NCI-H2196 (cell line): ENCODE measurements at regions not wholly inside any gene's neighbourhood (a gene's known extent, or its start where the extent isn't known, plus 50 kb on each side); places are given as distances from the start of the nearest gene placed in this dataset.

Experiments
- DNase-seq: peaks from one replicate; lab custom pipeline; 2025; ENCODE audit not compliant: unreplicated experiment; lab: John Stamatoyannopoulos, UW

DNA sequence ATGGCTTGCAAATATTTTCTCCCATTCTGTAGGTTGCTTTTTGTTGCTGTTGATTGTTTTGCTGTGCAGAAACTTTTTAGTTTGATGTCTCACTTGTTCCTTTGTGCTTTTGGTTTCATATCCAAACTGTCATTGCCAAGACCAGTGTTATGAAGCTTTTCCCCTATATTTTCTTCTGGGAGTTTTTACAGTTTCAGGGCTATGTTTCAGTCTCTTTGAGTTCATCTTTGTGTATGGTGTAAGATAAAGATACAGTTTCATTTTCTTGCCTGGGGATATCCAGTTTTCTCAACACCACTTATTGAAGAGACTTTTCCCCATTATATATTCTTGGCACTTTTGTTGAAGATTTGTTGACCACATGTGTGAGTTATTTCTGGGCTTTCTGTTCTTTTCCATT lies 139.9 kb downstream of the MRPL57 start:
- no peak for DNase-seq

DNA sequence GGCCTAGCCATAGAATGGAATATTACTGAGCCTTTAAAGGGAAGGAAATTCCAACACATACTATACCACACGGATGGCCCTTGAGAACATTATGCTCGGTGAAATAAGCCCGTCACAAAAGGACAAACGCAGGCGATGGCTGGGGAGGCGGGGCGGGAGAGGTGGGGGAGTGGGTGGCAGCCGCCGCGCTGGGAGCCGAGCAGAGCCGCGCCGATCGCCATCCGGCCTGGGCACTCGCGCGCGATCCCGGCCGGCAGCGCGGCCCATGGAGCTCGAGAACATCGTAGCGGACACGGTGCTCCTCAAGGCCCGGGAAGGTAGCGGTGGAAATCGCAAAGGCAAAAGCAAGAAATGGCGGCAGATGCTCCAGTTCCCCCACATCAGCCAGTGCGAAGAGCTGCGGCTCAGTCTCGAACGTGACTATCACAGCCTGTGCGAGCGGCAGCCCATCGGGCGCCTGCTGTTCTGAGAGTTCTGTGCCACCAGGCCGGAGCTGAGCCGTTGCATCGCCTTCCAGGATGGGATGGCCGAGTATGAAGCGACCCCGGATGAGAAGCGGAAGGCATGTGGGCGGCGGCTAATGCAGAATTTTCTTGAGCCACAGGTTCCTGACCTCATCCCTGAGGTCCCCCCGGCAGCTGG lies 140.1 kb downstream of the ZDHHC20 start:
- no peak for DNase-seq

DNA sequence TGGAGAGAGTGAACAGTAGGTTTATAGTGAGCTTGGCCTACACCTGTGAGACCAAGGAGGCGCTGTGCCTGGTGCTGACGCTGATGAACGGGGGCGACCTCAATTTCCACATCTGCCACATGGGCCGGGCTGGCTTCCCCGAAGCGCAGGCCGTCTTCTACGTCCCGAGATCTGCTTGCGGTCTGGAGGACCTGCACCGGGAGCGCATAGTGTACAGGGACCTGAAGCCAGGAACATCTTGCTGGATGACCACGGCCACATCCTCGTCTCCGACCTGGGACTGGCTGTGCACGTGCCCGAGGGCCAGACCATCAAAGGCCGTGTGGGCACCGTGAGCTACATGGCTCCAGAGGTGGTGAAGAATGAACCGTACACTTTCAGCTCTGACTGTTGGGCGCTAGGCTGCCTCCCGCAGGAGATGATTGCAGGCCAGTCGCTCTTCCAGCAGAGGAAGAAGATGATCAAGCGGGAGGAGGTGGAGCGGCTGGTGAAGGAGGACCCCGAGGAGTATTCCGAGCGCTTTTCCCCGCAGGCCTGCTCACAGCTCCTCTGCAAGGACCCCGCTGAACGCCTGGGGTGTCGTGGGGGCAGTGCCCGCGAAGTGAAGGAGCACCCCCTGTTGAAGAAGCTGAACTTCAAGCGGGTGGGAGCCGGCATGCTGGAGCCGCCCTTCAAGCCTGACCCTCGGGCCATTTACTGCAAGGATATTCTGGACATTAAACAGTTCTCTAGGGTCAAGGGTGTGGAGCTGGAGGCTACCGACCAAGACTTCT lies 139.0 kb downstream of the ZDHHC20 start:
- no peak for DNase-seq

DNA sequence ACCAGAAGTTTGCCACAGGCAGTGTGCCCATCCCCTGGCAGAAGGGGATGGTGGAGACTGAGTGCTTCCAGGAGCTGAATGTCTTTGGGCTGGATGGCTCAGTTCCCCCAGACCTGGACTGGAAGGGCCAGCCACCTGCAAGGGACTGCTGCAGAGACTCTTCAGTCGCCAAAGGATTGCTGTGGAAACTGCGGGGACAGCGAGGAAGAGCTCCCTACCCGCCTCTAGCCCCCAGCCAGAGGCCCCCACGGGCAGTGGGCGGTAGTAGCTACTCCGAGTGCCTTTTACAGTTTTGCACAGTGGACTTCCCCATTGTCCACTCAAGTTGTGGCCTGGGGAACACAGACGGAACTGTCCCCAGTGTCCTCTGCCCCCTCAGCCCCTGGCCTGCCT lies 138.5 kb downstream of the ZDHHC20 start:
- DNase-seq: no peak

- DNase-seq: no peak
These were observed 137.8 kb downstream of the ZDHHC20 start for GRCh38 chr13:21321269-21321668.

- DNase-seq: no peak
These were observed 136.7 kb downstream of the ZDHHC20 start for GRCh38 chr13:21322327-21322965.
